Endodermal cell (in vitro differentiated cells): ENCODE measurements at regions not wholly inside any gene's neighbourhood (a gene's known extent, or its start where the extent isn't known, plus 50 kb on each side); places are given as distances from the start of the nearest gene placed in this dataset.

Experiments
- DNase-seq: peaks from one replicate; pipeline ENCODE4 v3.0.0-alpha.2; 2017
- H3K27ac ChIP-seq: 2 replicates; pipeline ENCODE4 v1.5.1; 2013; ENCODE audit warnings: mild to moderate bottlenecking, low read depth, low read length, moderate library complexity
- H3K27me3 ChIP-seq: 2 replicates; pipeline ENCODE4 v1.6.1; 2013; ENCODE audit warnings: mild to moderate bottlenecking, low read length, moderate library complexity; ENCODE audit not compliant: insufficient read depth, control insufficient read depth, poor library complexity, severe bottlenecking
- H3K36me3 ChIP-seq: 2 replicates; pipeline ENCODE4 v1.7.0; 2013; ENCODE audit warnings: mild to moderate bottlenecking, low read length, moderate library complexity; ENCODE audit not compliant: control insufficient read depth, insufficient read depth
- H3K4me1 ChIP-seq: one replicate; pipeline ENCODE4 v1.7.0; 2013; ENCODE audit warnings: low read length; ENCODE audit not compliant: control insufficient read depth, insufficient read depth
- H3K4me3 ChIP-seq: 2 replicates; pipeline ENCODE4 v1.5.1; 2013; ENCODE audit warnings: mild to moderate bottlenecking, low read length, moderate library complexity
- H3K9ac ChIP-seq: 2 replicates; pipeline ENCODE4 v1.6.1; 2013; ENCODE audit warnings: mild to moderate bottlenecking, low read length, moderate library complexity; ENCODE audit not compliant: poor library complexity, severe bottlenecking; ENCODE audit errors: extremely low read depth
- H3K9me3 ChIP-seq: 2 replicates; pipeline ENCODE4 v1.6.1; 2013; ENCODE audit warnings: mild to moderate bottlenecking, low read length, moderate library complexity; ENCODE audit not compliant: control insufficient read depth
- H3K27ac Mint-ChIP-seq: 2 replicates; pipeline ENCODE4 v1.8.0; 2020; ENCODE audit warnings: mixed read lengths
- H3K27me3 Mint-ChIP-seq: 2 replicates; pipeline ENCODE4 v1.8.0; 2021; ENCODE audit warnings: mild to moderate bottlenecking, mixed read lengths; ENCODE audit not compliant: insufficient read depth
- H3K36me3 Mint-ChIP-seq: 2 replicates; pipeline ENCODE4 v1.8.0; 2020; ENCODE audit warnings: low read depth, mixed read lengths
- H3K4me1 Mint-ChIP-seq: 2 replicates; pipeline ENCODE4 v1.8.0; 2020; ENCODE audit warnings: mixed read lengths
- H3K4me3 Mint-ChIP-seq: 2 replicates; pipeline ENCODE4 v1.8.0; 2020; ENCODE audit warnings: mild to moderate bottlenecking, moderate library complexity, mixed read lengths
- H3K9me3 Mint-ChIP-seq: 2 replicates; pipeline ENCODE4 v1.8.0; 2020; ENCODE audit warnings: mild to moderate bottlenecking, mixed read lengths
- CTCF ChIP-seq: fragments of 200-600 bp; sonication (generic); conservative IDR thresholded peaks from 2 replicates; pipeline ENCODE4 v1.5.0; 2021; ENCODE audit warnings: antibody characterized with exemption, mild to moderate bottlenecking
- WGBS, 2 experiments: methylation state at CpG; one replicate each; pipeline versions ENCODE4 v1.1.5 to v1.1.7; 2013; ENCODE audit warnings: missing lambda C conversion rate in 2 of 2, mixed read lengths in 1 of 2; ENCODE audit not compliant: insufficient coverage in 1 of 2, insufficient read length in 1 of 2; 5-methylcytosine and 5-hydroxymethylcytosine counted together

GRCh38 chr6:115575285-115575684 lies 485.4 kb downstream of the FRK start:
- no peaks in the 10 kb centered on the region for H3K36me3 ChIP-seq
- Mint-ChIP-seq H3K27me3 (no peaks in the 10 kb centered on the region), H3K4me3 (no peak overlapping the region), H3K27ac (no peak overlapping the region), H3K9me3 (no peaks in the 10 kb centered on the region), H3K4me1 (no peaks in the 10 kb centered on the region), H3K36me3 (no peaks in the 10 kb centered on the region)
- no peak for TF ChIP-seq CTCF
- no peaks in the 10 kb centered on the region for H3K4me1 ChIP-seq
- H3K9ac ChIP-seq: no peak overlapping the region
- 82% methylated on average over 1 of the region's 1 CpG; no CpG with 5 or more reads in 1 of the 2 experiments for WGBS, 2 experiments
- no peak for DNase-seq
- H3K4me3 ChIP-seq: no peak overlapping the region
- H3K9me3 ChIP-seq: no peaks in the 10 kb centered on the region
- no peaks in the 10 kb centered on the region for H3K27me3 ChIP-seq
- no peak overlapping the region for H3K27ac ChIP-seq

- no peak for TF ChIP-seq CTCF
- H3K27ac ChIP-seq: no peak overlapping the region
- DNase-seq: no peak
- Mint-ChIP-seq H3K36me3 (no peaks in the 10 kb centered on the region), H3K9me3 (no peaks in the 10 kb centered on the region), H3K27ac (no peak overlapping the region), H3K27me3 (no peaks in the 10 kb centered on the region), H3K4me3 (no peak overlapping the region), H3K4me1 (no peaks in the 10 kb centered on the region)
- no peak overlapping the region for H3K4me3 ChIP-seq
- H3K4me1 ChIP-seq: no peaks in the 10 kb centered on the region
- 89 to 94% methylated on average over 2 of the region's 2 CpGs for WGBS, 2 experiments
- H3K9me3 ChIP-seq: no peaks in the 10 kb centered on the region
- H3K27me3 ChIP-seq: no peaks in the 10 kb centered on the region
- H3K9ac ChIP-seq: no peak overlapping the region
- no peaks in the 10 kb centered on the region for H3K36me3 ChIP-seq
Measured at GRCh38 chr6:115573861-115574260, 486.8 kb downstream of the FRK start.

GRCh38 chr6:115570331-115570730 lies 490.4 kb downstream of the FRK start:
- no peak overlapping the region for H3K4me3 Mint-ChIP-seq
- no peaks in the 10 kb centered on the region for H3K4me1 ChIP-seq
- no peak overlapping the region for H3K27ac Mint-ChIP-seq
- H3K27ac ChIP-seq: no peak overlapping the region
- 83% methylated on average over 2 of the region's 2 CpGs; no CpG with 5 or more reads in 1 of the 2 experiments for WGBS, 2 experiments
- peaks cover 2% of the 10 kb centered on the region for H3K27me3 Mint-ChIP-seq
- no peaks in the 10 kb centered on the region for H3K27me3 ChIP-seq
- TF ChIP-seq CTCF: no peak
- no peak for DNase-seq
- H3K4me3 ChIP-seq: no peak overlapping the region
- no peaks in the 10 kb centered on the region for H3K9me3 ChIP-seq
- no peak overlapping the region for H3K9ac ChIP-seq
- H3K36me3 ChIP-seq: no peaks in the 10 kb centered on the region
- H3K36me3 Mint-ChIP-seq: no peaks in the 10 kb centered on the region
- no peaks in the 10 kb centered on the region for H3K4me1 Mint-ChIP-seq
- H3K9me3 Mint-ChIP-seq: no peaks in the 10 kb centered on the region
